Embryonic facial prominence (tissue), 1 donor: ENCODE measurements at regions not wholly inside any gene's neighbourhood (a gene's known extent, or its start where the extent isn't known, plus 50 kb on each side); places are given as distances from the start of the nearest gene placed in this dataset.
"Not testable (repeated sequence)": the region's sequence is repeated elsewhere in the genome, so short reads cannot be mapped to it uniquely, and the experiment has no call there.

ENCODE experiments used
- DNase-seq: peaks from one replicate; pipeline ENCODE4 v3.0.0-alpha.2; 2016; ENCODE audit errors: extremely low spot score

DNA sequence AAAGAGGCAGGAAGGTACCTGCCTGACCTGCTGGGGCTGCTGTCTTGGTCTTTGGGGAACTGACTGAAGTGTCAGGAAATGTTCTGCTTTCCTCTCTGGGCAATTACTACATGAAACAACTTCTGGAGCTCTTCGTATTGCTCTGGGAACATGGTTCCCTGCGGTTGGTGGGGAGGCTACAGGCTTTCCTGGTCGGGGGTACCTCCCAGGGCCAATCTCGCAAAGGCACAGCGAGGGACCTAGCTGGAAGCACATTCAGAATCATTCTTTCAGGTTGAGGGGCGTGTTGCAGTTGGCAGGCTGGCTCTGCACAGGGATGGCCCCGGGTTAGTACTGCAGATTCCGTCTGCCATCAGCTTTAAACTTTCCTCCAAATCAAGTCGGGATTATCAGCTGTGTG is 88.9 kb upstream of the RANBP3L start:
- DNase-seq: no peak

DNA sequence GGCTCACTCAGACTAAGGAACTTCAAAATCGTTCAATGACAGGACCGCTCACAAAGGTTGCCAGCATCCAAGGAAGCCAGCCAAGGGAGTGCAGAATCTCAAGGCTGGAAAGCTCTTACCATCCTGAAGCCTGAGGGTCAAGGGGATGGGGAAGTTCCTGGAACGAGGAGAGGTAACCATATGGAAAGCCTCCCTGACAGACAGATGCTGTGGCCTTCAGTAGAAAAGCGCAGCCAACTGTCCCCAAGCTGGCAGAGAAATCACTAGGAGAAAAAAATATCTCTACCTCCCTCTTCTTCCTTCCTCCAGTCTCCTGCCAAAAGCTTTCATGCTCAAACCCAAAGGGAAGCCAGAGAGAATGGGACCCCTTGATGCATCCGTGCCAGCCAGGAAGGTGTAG is 90.5 kb upstream of the RANBP3L start:
- no peak for DNase-seq

DNA sequence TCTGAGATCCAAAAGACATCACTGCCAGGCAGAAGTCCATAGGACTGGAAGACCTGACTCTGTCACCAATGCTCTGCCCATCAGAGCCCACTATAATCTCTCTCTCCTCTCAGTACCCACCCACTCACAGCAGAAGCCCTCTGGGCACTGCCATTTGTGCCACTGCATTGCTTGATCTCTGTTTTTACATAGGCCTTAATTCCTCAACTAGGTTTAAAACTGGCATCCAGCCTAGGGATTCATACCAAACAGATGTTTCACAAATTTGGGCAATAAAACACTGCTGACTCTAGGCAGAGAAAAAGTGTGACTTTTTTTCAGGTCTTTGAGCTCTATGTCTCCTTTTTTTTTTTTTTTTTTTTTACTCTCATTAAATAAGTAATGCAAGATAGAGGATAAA is 91.1 kb upstream of the RANBP3L start:
- no peak for DNase-seq

DNA sequence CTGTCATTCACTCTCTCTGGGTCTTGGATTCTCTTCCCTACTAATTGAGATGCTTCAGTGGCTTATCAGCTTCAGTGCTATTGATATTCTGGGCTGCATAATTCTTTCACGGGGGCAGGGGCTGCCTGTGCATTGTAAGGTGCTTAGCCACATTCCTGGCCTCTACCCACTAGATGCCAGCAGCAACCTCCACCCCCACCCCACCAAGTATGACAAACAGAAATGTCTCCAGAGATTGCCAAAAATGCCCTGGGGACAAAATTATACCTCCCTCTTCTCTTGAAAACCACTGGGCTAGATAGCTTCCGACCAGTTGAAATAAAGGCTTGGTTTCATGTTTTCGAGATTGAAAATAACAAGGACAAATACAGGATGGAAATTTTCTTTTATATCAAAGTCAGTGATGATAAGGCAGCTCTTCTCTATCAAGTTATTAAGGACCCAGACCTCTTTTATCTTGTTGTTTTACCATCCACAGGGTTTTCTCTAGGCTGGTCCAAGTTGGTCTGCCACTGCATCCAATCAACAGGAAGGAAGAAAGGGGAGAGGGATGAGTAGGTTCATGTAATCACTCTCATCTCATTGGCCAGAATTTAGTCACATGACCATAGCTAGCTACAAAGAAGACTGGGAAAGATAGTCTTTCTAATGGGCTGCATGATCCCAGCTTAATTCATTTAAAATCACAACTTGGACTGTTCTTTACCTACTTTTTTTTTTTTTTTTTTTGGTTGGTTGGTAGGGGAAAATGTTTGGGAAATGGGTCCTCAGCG is 92.1 kb upstream of the RANBP3L start:
- no peak for DNase-seq

DNA sequence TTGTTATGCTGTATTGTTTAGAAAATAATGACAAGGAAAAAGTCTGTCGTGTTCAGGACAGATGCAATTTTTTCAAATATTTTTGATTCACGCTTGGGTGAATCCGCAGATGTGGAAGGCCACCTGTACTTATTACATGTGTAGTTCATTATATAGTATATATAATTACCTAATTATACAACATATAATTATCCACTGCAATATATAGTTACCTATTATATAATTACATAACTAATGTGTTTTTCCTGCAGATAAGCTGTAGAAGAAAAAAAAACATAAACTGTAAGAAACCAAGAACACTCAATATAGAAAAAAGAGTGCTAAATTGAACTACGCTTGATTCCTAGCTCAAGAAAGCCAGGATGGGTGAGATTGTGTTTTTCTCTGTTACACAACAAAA is 93.6 kb upstream of the RANBP3L start:
- no peak for DNase-seq

DNA sequence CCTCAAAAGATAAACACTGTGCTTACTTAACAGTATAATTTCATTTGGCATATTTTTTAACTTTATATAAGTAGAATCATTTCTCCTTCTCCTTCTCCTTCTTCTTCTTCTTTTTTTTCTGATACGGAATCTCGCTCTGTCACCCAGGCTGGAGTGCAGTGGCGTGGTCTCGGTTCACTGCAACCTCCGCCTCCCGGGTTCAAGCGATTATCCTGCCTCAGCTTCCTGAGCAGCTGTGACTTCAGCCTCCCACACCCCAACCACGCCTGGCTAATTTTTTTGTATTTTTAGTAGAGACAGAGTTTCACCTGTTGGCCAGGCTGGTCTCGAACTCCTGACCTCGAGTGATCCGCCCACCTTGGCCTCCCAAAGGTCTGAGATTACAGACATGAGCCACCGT is 94.2 kb upstream of the RANBP3L start:
- DNase-seq: not testable (repeated sequence)

DNA sequence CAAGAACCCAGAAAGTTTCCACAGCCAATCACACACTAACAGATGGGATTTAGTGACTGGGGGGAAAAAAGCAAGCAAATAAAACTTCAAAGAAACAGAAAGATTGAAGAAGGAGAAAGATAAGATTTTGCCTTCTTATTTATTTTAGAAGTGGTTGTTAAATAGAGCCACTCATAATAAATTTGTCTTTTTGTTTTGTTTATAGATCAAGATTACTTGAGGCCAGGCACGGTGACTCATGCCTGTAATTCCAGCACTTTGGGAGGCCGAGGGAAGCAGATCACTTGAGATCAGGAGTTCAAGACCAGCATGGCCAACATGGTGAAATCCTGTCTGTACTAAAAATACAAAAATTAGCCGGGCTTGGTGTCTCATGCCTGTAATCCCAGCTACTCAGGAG is 94.9 kb upstream of the RANBP3L start:
- DNase-seq: no peak

DNA sequence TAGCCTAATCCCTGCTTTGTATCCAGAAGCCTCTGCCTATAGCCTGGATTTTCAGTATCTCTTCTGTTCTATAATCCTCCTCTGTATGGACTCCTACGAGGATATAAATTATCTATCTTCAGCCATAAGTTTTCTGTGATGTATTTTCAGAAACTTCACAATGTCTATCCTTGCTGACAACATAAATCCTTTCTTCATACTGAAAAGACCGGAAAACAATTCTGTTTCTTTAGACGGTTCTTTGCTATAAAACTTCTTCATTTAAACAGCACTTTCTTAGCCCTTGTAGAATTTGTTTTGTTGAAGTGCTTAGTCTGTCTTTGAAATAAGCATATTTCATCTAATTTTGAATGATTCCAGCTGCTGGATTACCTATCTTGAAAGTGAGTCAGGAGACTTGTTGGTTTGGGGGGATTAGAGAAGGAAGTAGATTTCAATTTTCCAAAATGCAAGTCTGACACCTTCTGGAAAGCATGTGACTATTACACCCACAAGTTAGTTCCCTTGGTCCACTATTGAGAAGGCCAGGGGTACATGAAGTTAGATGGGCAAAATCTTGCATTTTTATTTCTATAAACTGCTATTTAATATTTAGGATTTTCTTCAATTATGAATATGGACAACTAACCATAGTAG is 96.3 kb upstream of the RANBP3L start:
- DNase-seq: no peak

DNA sequence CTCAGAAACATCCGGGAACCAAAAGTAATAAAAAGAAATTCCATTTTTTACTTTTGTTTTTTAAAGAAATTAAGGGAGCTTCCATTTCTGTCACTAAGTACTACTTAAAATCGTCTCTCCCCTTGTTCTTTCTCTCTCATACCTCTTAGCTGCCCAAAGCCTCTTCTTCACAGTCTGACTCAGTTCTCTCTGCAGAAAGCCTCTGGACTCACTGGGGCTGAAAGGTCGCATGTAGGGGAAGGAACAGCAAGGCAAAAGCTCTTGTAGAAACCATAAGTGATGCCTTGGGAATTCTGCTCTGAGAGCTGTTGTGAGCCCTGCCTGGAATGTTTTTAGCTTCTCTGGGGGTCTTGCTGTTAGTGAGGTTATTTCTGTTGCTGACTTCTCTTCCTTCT is 100.8 kb upstream of the RANBP3L start:
- no peak for DNase-seq

DNA sequence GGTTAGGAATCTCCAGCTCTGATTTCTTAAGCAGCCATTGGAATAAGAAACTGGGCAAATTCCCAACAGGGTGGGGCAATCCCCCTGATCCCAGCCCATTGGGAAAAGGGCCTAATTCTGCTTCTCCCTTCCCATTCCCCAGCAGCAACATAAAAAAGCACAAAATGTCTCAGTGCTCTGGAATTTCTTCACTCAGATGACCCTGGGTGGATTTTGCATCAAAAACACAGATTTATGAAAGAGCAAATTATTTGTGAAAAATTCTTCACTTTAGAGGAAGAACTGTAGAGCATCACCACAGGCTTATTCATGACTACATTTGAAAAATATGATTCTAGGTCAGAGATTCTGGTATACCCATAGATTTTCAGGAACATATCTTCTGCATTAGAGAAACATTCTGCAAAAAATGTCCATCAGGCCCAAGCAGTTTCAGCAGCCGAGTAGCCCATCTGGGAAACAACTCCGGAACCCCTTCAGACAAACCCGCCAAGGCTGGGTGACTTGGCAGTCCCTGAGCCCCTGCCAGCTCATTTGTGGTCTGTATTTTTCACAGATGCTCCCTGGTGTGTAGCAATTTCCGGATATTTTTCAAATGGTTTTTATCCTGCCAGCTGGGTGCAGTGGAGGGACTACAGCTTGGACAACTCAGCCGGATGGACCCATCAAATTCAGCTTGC is 102.1 kb upstream of the RANBP3L start:
- DNase-seq: no peak

DNA sequence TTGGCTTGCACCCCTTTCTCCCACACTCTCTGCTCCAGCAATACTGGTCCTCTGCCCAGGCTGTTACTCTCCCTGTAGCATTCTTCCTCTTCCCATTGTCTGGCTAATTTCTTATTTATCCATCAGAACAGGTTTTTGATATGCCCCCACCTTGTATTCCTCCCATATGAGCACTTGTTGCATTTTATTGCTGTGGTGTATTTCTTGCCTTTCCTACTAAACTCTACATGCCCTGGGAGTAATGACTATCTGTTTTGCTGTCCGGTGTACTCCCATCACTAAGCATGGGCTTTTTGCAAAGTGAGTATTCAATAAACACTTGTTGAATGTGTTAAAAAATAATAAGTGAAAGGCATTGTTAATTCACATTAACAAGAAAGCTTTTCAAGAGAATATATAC is 104.3 kb upstream of the RANBP3L start:
- no peak for DNase-seq

DNA sequence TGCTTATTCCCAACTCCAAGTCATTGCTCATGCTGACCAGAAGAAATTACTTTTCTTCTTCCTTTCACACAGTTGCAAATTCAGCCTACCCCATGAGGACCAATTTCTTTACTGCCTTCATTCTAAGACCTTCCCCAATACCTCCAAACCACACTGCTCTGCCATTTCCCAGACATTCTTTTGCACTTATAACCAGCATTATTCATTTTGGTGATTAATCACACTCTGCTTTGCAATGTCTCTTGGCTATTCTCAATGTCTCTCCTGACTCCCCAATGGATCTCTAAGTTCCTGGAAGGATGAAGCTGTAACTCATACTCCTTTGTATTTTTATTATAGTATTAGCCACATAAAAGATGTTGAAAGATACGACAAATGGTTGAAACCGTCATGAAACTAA is 105.7 kb upstream of the RANBP3L start:
- no peak for DNase-seq

DNA sequence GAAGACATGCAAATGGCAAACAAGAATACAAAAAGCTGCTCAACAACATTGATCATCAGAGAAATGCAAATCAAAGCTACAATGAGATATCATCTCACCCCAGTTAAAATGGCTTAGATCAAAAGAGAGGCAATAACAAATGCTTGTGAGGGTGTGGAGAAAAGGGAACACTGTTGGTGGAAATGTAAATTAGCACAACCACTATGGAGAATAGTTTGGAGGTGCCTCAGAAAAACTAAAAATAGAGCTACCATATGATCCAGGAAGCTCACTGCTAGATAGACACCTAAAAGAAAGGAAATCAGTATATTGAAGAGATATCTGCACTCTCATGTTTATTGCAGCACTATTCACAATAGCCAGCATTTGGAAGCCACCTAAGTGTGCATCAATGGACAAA is 108.0 kb upstream of the RANBP3L start:
- DNase-seq: not testable (repeated sequence)

DNA sequence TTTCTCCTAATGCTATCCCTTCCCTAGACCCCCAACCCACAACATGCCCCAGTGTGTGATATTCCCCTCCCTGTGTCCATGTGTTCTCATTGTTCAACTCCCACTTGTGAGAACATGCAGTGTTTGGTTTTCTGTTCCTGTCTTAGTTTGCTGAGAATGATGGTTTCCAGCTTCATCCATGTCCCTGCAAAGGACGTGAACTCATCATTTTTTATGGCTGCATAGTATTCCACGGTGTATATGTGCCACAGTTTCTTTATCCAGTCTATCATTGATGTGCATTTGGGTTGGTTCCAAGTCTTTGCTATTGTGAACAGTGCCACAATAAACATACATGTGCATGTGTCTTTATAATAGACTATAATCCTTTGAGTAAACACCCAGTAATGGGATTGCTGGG is 109.0 kb upstream of the RANBP3L start:
- not testable (repeated sequence) for DNase-seq

DNA sequence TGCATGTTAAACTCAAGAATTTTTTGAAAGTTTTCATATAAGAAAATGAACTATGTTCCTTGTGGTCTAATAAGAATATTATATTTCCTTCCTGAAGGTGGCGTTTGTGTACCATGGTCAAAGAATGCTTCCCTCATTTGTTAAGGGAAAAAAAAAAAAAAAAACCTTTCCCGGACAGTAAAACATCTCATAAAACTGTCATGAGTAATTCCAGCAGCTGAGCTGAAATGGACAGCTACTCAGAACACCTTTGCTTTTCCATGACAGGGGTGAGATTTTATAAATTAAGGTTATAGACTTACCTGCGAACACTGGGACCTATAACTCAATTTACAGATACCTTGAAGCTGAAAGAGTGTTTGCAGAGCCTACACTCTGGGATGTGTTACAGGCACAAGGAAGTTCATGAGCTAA is 113.2 kb upstream of the RANBP3L start:
- DNase-seq: peak; percentile 25

DNA sequence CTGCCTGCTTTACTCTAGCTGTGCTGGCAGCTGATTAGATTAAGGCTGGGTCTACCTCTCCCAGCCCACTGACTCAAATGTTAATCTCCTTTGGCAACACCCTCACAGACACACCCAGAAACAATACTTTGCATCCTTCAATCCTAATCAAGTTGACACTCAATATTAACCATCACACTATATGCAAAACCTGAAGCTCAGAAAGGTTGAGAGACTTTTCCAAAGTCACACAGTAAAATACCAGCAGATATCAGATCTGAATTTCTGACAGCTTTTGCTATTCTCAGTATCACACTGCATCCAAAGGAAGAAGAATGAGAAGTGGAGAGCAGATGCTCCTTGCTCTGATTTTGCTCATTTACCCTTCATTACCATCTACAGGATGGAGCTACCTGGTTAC is 114.9 kb upstream of the RANBP3L start:
- DNase-seq: no peak

DNA sequence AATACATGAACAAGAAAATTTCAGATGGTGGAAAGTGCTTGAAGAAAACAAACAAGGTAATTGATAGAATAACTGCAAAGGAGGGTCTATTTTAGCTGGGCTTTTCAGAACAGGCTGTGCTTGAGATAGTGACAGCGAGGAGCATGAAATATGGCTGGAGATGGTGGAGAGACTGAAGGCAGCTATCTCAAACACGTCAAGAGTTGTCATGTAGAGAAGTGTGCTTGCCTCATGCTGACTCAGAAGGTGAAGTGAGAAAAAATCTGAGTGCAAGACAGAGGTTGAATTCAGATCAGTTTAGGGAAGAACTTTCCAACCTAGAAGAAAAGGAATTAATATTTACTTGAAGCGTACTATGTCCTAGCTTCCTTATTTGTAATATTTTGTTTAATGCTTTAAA is 115.5 kb upstream of the RANBP3L start:
- no peak for DNase-seq

DNA sequence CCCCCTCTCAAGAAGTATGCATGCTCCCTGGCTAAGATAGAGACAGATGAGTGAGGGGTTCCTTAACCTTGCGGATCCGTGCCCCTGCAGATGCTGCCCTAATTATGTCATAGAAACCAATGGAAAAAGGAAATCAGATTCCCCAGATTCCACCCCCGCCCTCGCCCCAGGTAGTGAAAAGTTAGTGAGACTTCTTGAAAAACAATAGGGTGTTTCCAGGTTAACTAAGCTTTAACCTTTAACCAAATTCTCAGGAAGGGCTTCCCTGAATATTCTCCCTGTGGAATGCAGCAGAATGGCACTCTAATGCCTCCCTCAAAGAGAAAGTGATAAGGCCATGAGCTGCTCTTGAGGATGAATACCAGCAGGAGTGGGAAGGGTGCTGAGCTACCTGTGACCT is 116.0 kb upstream of the RANBP3L start:
- no peak for DNase-seq

DNA sequence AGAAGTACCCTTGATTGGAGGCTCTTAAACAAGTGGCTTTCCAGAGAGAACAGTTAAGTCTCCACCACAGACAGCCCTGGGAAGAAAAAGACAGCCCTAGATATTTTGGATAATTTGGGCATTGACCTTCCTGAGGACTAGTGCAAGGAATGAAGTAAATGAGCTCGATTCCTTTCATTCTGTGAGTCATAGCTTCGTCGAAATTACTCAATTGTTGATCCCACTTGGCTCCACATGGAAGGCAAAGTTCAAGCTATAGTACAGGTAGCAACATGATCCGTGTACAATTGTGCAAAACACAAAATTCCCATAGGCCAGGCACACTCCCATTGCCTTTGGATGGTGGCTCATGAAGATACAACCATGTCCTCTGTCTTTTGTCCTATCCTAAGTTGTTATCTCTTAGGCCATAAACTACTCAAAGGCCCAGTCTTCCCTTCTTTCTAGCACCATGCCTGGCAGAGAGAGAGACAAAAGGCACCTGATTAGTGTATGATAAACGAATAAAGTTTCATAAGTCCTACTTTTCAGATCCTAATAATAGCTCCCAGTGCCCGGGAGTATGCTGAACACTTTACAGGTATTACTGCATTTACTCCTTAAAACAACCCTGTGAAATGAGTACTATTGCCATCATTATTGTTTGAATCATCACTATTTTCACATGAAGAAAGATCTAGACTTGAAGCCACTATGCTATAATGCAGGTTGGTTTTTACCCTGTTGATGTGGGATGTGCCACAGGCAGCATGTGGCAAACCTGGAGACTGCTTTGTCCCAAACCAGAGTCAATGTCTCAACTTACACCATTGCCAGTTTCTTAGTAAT is 116.7 kb upstream of the RANBP3L start:
- no peak for DNase-seq

DNA sequence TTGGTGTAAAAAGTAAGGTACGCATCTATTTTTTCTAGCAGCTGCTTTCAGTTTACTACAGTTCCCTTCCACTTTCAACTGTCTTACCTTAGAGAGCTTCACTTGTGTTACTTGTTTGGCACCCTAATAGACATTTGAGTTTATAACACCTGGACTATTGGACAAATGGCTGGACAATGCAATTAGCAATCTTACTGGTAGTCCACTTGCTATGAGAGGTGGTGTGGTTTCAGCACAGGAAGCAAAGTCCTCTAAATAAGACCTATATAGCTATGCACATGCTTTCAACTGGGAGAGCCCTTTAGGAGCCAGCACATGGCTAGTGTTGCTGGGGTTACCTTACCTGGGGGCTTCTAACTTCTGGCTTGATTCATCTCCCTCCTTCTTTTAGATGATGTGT is 119.6 kb upstream of the RANBP3L start:
- DNase-seq: no peak

DNA sequence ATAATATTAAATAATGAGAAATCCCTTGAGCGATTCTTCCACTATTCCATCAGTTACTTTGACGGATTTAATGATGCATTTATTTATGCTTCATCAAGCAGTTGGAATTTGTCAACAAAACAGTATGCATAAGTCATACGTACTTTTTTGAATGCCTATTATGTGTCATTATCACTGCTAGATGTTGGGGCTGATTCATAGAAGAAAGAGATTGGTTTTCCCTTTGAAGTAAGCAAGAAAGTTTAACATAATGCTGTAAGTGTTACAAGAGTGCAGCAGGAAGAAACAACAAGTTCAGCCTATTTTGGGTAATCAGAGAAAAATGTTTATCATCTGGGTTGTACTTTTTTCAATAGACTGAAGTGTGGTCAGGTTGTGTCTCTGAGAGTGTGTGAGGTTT is 121.2 kb upstream of the RANBP3L start:
- DNase-seq: no peak

DNA sequence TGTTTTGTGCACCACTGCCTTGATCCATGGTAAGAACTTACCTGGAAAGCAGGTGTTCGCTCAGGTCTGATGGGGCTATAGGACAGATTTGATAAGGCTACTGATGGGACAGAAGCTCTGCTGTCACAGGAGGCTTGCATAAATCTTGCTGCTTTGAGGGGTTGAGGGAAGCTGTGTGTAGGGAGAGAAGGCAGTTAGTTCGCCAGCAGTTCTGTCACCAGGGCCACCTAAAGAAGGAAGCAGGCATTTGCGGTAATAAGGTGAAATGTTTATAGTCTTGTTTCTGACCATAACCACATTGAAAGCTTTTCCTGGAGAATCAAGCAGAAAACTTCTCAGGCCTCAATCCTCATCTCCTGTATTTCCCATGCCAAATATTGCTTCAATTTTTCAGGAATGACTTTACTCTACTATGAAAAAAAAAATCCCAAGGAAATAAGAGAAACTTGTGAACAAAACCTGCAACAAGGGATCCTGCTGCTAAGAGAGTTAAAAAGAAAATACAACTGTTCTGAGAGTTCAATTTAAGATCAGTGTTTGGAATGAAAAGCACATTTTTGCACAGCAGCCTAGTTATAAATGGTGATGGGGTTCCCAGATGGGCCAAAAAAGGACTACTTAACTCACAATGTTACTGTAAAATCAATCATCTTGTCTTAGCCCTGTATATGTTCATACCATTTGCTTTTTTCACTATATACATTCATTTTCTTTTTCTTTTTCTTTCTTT is 122.0 kb upstream of the RANBP3L start:
- DNase-seq: no peak
